Dendritic cell treated with granulocyte-macrophage colony-stimulating factor and Interleukin-4, amounts not matched to agents 40 ng/mL and 50 ng/mL, for 4 days (primary cell): ENCODE measurements at regions not wholly inside any gene's neighbourhood (a gene's known extent, or its start where the extent isn't known, plus 50 kb on each side); places are given as distances from the start of the nearest gene placed in this dataset.
"Not testable (repeated sequence)": the region's sequence is repeated elsewhere in the genome, so short reads cannot be mapped to it uniquely, and the experiment has no call there.

ENCODE experiments used
- H3K27ac Mint-ChIP-seq: one replicate; pipeline ENCODE4 v1.8.0; 2022; ENCODE audit warnings: mild to moderate bottlenecking, mixed read lengths
- H3K27me3 Mint-ChIP-seq: one replicate; pipeline ENCODE4 v1.8.0; 2022; ENCODE audit warnings: mild to moderate bottlenecking, mixed read lengths
- H3K36me3 Mint-ChIP-seq: one replicate; pipeline ENCODE4 v1.8.0; 2022; ENCODE audit warnings: low read depth, mixed read lengths
- H3K4me1 Mint-ChIP-seq: one replicate; pipeline ENCODE4 v1.8.0; 2022; ENCODE audit warnings: low read depth, mixed read lengths
- H3K4me3 Mint-ChIP-seq: one replicate; pipeline ENCODE4 v1.8.0; 2022; ENCODE audit warnings: mild to moderate bottlenecking, moderate library complexity, mixed read lengths
- H3K9me3 Mint-ChIP-seq: one replicate; pipeline ENCODE4 v1.8.0; 2022; ENCODE audit warnings: mixed read lengths
- intact Hi-C: fragments of 100-400 bp; cut with micrococcal nuclease; formaldehyde crosslinking; loops from one replicate; pipeline ENCODE4 v1.15.0; 2022

DNA sequence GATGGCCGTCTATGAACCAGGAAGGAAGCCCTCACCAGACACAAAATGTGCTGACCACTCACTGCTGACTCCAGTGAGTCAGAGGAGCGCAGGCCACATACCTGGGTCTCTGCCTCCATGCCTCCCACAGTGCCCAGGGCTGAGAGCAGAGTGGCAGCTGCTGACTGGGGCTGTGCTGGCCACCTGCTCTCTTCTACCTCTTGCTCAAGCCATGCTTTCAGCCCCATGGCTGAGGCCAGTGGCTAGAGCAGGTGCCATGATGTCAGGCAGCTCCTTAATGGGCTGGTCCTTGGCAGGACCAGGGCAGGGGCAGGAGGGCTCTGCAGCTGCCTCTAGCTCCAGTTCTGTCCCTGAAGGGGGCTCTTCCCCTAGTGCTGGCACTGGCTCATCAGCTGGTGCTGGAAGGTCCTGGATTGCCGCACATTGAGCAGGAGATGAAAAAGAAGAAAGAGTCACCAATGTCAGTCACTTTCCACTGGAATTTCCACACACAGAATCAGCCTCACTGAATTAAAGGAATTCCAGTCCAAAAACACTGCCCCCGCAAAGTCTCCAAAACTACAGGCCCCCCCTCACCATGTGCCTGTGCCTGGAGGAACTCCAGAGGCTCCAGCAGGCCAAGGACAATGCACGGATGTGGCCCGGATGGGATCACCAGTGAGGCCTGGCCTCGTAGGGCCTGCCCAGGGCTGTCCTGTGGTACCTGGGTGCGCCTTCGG is 86.4 kb downstream of the GGTLC2 start:
- H3K9me3 Mint-ChIP-seq, result no peaks in the 10 kb centered on the region
- H3K4me1 Mint-ChIP-seq, result peaks cover 43% of the 10 kb centered on the region
- H3K27me3 Mint-ChIP-seq, result no peaks in the 10 kb centered on the region
- no peak overlapping the region for H3K4me3 Mint-ChIP-seq
- intact Hi-C loops, result no loop called here
- peak overlapping the region; percentile 31 for H3K27ac Mint-ChIP-seq
- no peaks in the 10 kb centered on the region for H3K36me3 Mint-ChIP-seq

DNA sequence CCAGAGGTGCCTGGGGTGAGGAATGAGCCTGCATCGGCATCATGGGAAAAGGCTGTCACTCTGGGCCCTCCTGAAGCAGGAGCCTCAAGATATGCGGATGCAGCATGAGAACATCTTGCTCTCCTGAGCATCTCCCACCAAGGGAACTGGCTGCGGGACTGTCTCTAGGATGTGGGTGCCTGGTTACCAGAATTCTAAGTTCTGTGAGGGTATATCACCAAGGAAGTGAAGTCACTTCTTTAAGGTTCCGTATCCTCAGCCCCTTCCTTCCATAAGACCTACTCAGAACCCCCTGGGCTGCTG is 86.9 kb downstream of the GGTLC2 start:
- intact Hi-C loops, result no loop called here
- H3K4me1 Mint-ChIP-seq, result peaks cover 39% of the 10 kb centered on the region
- H3K36me3 Mint-ChIP-seq, result no peaks in the 10 kb centered on the region
- no peaks in the 10 kb centered on the region for H3K9me3 Mint-ChIP-seq
- no peaks in the 10 kb centered on the region for H3K27me3 Mint-ChIP-seq
- no peak overlapping the region for H3K4me3 Mint-ChIP-seq
- H3K27ac Mint-ChIP-seq, result peak overlapping the region; percentile 31

GRCh38 chr22:22733006-22733405 is 88.6 kb downstream of the GGTLC2 start:
- H3K27ac Mint-ChIP-seq, H3K27me3 Mint-ChIP-seq, H3K4me3 Mint-ChIP-seq, intact Hi-C loops, H3K36me3 Mint-ChIP-seq, H3K9me3 Mint-ChIP-seq: not testable (repeated sequence)
- peaks cover 30% of the 10 kb centered on the region for H3K4me1 Mint-ChIP-seq

- peaks cover 28% of the 10 kb centered on the region for H3K4me1 Mint-ChIP-seq
- H3K27ac Mint-ChIP-seq, result peak overlapping the region; percentile 46
- no peak overlapping the region for H3K4me3 Mint-ChIP-seq
These were observed 89.5 kb downstream of the GGTLC2 start for GRCh38 chr22:22733881-22734373.

DNA sequence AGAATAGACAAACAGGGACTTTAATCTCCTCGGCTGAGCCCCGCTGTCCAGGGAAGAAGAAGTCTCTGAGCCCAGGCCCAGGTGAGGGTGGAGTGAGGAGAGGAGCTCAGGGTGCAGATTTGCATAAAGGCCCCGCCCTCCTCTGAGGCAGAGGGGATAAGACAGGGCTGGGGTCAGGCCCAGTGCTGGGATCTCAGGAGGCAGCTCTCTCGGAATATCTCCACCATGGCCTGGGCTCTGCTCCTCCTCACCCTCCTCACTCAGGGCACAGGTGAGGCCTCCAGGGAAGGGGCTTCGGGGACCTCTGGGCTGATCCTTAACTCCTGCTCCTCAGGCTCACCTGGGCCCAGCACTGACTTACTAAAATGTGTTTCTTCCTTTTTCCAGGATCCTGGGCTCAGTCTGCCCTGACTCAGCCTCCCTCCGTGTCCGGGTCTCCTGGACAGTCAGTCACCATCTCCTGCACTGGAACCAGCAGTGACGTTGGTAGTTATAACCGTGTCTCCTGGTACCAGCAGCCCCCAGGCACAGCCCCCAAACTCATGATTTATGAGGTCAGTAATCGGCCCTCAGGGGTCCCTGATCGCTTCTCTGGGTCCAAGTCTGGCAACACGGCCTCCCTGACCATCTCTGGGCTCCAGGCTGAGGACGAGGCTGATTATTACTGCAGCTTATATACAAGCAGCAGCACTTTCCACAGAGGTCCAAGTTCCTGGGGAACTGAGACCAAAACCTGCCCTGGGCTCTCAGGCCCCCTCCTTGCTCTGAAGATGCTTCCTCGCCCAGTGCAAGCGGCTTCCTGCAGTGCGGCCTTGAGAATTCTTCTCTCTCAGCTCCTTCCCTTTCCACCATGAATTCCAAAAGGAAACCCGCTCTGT is 90.2 kb downstream of the GGTLC2 start:
- intact Hi-C loops, result not testable (repeated sequence)

More at GRCh38 chr22:22733881-22734373, 89.5 kb downstream of the GGTLC2 start:
- Mint-ChIP-seq H3K27me3 (peaks cover 15% of the 10 kb centered on the region), H3K9me3 (no peaks in the 10 kb centered on the region), H3K36me3 (no peaks in the 10 kb centered on the region)
- intact Hi-C loops, result no loop called here

DNA sequence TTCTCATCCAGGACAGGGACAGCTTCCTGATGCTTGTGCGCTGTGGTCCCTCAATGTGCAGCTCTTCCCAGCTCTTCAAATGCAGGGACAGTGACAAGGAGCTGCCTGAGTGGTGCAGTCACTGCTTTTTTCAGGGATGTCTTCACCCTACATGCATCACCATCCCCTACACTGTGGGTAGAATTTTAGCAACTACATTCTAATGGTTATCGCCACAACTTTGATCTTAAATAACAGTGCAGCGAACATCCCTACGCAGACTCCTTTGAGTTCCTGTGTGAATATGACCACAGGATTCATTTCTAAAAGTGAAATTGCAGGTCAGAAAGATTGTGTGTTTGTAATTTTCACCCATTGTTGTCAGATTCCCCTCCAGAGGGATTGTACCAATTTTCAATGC is 90.9 kb downstream of the GGTLC2 start:
- H3K9me3 Mint-ChIP-seq, H3K27ac Mint-ChIP-seq, H3K36me3 Mint-ChIP-seq, H3K4me3 Mint-ChIP-seq, intact Hi-C loops: not testable (repeated sequence)
- peaks cover 28% of the 10 kb centered on the region for H3K27me3 Mint-ChIP-seq
- H3K4me1 Mint-ChIP-seq, result peaks cover 23% of the 10 kb centered on the region

More for the DNA sequence above, 90.2 kb downstream of the GGTLC2 start:
- Mint-ChIP-seq H3K27me3 (peaks cover 22% of the 10 kb centered on the region), H3K27ac (peak overlapping the region; percentile 46), H3K4me1 (peaks cover 28% of the 10 kb centered on the region)
- H3K4me3 Mint-ChIP-seq, H3K9me3 Mint-ChIP-seq, H3K36me3 Mint-ChIP-seq: not testable (repeated sequence)

DNA sequence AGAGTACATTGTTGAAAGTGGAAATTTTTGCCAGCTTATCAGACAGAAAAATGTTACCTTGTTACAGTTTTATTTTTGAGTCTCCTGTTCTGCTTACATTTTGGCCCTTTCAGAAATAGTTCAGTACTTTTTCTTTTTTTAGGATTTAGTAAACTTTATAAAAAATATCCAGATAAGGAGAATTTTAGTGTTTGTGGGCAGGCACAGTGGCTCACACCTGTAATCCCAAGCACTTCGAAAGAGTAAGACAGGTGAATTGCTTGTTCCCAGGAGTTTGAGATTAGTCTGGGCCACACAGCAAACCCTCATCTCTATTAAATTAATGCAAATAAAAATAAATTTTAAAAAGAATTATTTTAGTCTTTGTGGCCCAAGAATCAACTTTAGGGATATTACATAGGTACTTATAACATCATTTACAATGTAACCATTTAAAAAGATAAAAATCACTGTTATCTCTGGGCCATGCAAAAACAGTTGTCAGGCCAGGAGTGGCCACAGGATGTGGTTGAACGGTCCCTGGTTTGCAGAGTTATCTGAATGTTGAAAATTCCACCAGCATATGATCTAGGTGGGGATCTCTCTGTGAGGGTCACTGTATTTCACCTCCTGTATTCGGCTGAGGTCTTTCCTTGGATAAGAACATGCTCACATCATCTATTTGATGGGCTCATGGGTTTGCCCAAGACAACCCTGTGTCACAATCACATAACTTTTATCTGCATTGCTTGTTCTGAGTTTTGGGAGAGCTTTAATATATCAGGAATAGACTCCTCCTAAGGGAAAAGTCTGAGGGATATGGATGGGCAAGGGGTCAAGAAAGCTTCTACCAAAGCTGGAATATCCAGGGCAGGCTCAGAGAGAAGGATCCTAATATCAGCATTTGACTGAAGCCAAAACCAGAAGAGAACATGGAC is 91.5 kb downstream of the GGTLC2 start:
- intact Hi-C loops, result no loop called here
- Mint-ChIP-seq H3K4me1 (peaks cover 17% of the 10 kb centered on the region), H3K27ac (no peak overlapping the region), H3K9me3 (no peaks in the 10 kb centered on the region), H3K4me3 (no peak overlapping the region), H3K27me3 (peaks cover 33% of the 10 kb centered on the region), H3K36me3 (no peaks in the 10 kb centered on the region)

DNA sequence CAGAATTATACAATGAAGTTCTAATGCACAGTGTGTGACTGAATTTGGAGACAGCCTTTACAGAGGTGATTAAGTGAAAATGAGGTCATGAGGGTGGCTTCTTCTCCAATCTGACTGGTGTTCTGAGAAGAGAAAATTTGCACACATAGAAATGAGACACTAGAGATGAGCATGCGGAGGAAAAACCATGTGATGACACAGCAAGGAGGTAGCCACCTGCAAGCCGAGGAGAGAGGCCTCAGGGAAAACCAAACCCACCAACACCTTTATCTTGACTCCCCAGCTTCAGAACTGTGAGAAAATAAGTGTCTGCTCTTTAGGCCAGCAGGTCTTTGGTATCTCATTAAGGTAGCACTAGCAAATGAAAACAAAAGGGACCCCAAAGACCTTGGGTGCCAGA is 93.2 kb downstream of the GGTLC2 start:
- intact Hi-C loops, result no loop called here
- Mint-ChIP-seq H3K4me3 (no peak overlapping the region), H3K36me3 (no peaks in the 10 kb centered on the region), H3K4me1 (peaks cover 17% of the 10 kb centered on the region), H3K27ac (no peak overlapping the region), H3K9me3 (no peaks in the 10 kb centered on the region), H3K27me3 (peaks cover 39% of the 10 kb centered on the region)

GRCh38 chr22:22738959-22739585 is 94.7 kb downstream of the GGTLC2 start:
- H3K36me3 Mint-ChIP-seq, result no peaks in the 10 kb centered on the region
- peaks cover 50% of the 10 kb centered on the region for H3K27me3 Mint-ChIP-seq
- H3K4me1 Mint-ChIP-seq, result peaks cover 13% of the 10 kb centered on the region
- H3K27ac Mint-ChIP-seq, result no peak overlapping the region
- no peaks in the 10 kb centered on the region for H3K9me3 Mint-ChIP-seq
- intact Hi-C loops, result no loop called here
- no peak overlapping the region for H3K4me3 Mint-ChIP-seq

DNA sequence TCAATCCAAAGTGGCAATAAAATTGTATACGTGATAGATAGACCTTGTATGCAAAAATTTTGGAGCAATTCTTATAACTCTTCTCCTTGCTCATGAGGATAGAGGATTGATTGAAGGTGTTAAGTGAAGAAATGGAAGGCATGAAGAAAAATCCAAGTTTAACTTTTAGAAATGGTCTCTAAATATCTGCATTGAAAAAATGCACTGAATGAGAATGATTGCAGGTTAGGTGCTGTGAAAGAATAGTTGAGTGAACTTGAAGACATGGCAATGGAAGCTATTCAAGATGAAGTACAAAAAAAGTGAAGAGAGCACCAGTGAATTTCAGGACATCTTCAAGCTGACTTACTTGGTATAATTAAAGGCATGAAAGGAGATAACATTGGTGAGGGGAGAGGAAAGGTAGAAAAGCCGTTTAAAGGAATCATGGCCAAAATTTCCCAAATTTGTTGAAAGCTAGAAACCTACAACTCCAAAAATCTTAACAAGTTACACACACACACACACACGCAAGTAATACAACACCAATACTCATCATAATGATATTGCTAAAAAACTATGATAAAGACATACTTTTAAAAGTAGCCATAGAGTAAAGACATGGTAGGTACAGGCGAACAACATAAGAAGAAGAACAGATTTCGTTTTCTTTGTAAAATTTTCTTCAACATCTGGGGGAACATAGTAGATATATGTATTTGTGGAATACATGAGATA is 96.3 kb downstream of the GGTLC2 start:
- no peaks in the 10 kb centered on the region for H3K36me3 Mint-ChIP-seq
- no peak overlapping the region for H3K27ac Mint-ChIP-seq
- H3K27me3 Mint-ChIP-seq, result peaks cover 59% of the 10 kb centered on the region
- intact Hi-C loops, result loop anchor here (10.0 kb wide), 1 partner anchor 46 kb away; no protein-coding TSS in a partner anchor
- H3K4me1 Mint-ChIP-seq, result no peaks in the 10 kb centered on the region
- H3K4me3 Mint-ChIP-seq, result no peak overlapping the region
- no peaks in the 10 kb centered on the region for H3K9me3 Mint-ChIP-seq

DNA sequence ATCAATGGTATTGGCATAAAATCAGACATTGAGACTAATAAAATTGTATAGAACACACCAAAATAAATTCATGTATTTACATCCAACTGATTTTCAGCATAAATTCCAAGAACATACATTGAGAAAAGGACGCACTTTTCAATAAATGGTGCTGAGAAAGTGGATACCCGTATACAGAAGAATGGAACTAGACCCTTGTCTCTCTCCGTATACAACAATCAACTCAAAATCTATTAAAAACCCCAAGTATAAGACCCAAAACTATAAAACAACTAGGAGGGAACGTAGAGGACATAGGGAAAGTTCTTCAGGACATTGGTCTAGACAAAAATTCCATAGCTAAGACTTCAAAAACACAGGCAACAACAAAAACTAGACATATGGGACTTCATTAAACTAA is 97.4 kb downstream of the GGTLC2 start:
- Mint-ChIP-seq H3K4me3 (no peak overlapping the region), H3K36me3 (no peaks in the 10 kb centered on the region), H3K9me3 (no peaks in the 10 kb centered on the region), H3K27ac (no peak overlapping the region), H3K4me1 (no peaks in the 10 kb centered on the region), H3K27me3 (peaks cover 59% of the 10 kb centered on the region)
- intact Hi-C loops, result loop anchor here (10.0 kb wide), 1 partner anchor 47 kb away; no protein-coding TSS in a partner anchor

GRCh38 chr22:22742641-22743040 is 98.2 kb downstream of the GGTLC2 start:
- intact Hi-C loops, result loop anchor here (10.0 kb wide), 1 partner anchor 48 kb away; no protein-coding TSS in a partner anchor
- no peak overlapping the region for H3K27ac Mint-ChIP-seq
- H3K4me1 Mint-ChIP-seq, result no peaks in the 10 kb centered on the region

More at GRCh38 chr22:22742641-22743040, 98.2 kb downstream of the GGTLC2 start:
- Mint-ChIP-seq H3K36me3 (no peaks in the 10 kb centered on the region), H3K9me3 (no peaks in the 10 kb centered on the region), H3K27me3 (peaks cover 53% of the 10 kb centered on the region), H3K4me3 (no peak overlapping the region)
